H9 (cell line): ENCODE measurements at regions not wholly inside any gene's neighbourhood (a gene's known extent, or its start where the extent isn't known, plus 50 kb on each side); places are given as distances from the start of the nearest gene placed in this dataset.
"Not testable (repeated sequence)": the region's sequence is repeated elsewhere in the genome, so short reads cannot be mapped to it uniquely, and the experiment has no call there.

Source experiments
- DNase-seq: peaks from one replicate; pipeline ENCODE4 v3.0.0-alpha.2; 2017
- H2AFZ ChIP-seq: one replicate; pipeline ENCODE4 v1.6.1; 2013; ENCODE audit warnings: mild to moderate bottlenecking, low read length, control low read depth, moderate library complexity
- H2AK5ac ChIP-seq: 2 replicates; pipeline ENCODE4 v1.6.1; 2013; ENCODE audit warnings: low read length, control low read depth, mixed read lengths; ENCODE audit not compliant: insufficient read length
- H2BK120ac ChIP-seq: one replicate; pipeline ENCODE4 v1.6.1; 2013; ENCODE audit warnings: low read depth, mild to moderate bottlenecking, low read length, control low read depth, inconsistent platforms; ENCODE audit not compliant: poor library complexity, severe bottlenecking
- H2BK12ac ChIP-seq: 2 replicates; pipeline ENCODE4 v1.6.1; 2013; ENCODE audit warnings: low read length, control low read depth, mixed read lengths, low read depth; ENCODE audit not compliant: insufficient read length
- H2BK15ac ChIP-seq: 2 replicates; pipeline ENCODE4 v1.6.1; 2013; ENCODE audit warnings: low read depth, low read length, control low read depth
- H2BK20ac ChIP-seq: one replicate; pipeline ENCODE4 v1.6.1; 2013; ENCODE audit warnings: low read depth, mild to moderate bottlenecking, low read length, control low read depth, inconsistent platforms; ENCODE audit not compliant: poor library complexity, severe bottlenecking
- H2BK5ac ChIP-seq: 2 replicates; pipeline ENCODE4 v1.6.1; 2013; ENCODE audit warnings: low read length, control low read depth, mixed read lengths; ENCODE audit not compliant: insufficient read length
- H3K14ac ChIP-seq: 2 replicates; pipeline ENCODE4 v1.6.1; 2013; ENCODE audit warnings: low read length, control low read depth; ENCODE audit not compliant: insufficient read depth
- H3K18ac ChIP-seq: 2 replicates; pipeline ENCODE4 v1.6.1; 2013; ENCODE audit warnings: low read depth, mild to moderate bottlenecking, mixed read lengths, low read length, control low read depth; ENCODE audit not compliant: insufficient read length
- H3K23ac ChIP-seq: 2 replicates; pipeline ENCODE4 v1.6.1; 2013; ENCODE audit warnings: low read length, control low read depth, mixed read lengths, low read depth; ENCODE audit not compliant: insufficient read length
- H3K23me2 ChIP-seq: 2 replicates; pipeline ENCODE4 v1.6.1; 2013; ENCODE audit warnings: low read depth, mild to moderate bottlenecking, mixed read lengths, low read length, control low read depth; ENCODE audit not compliant: insufficient read length, poor library complexity, severe bottlenecking
- H3K27ac ChIP-seq: 2 replicates; pipeline ENCODE4 v1.5.1; 2013; ENCODE audit warnings: low read length, control low read depth, mixed read lengths, low read depth; ENCODE audit not compliant: insufficient read length
- H3K27me3 ChIP-seq: 2 replicates; pipeline ENCODE4 v1.6.1; 2013; ENCODE audit warnings: low read length, control low read depth, inconsistent platforms; ENCODE audit not compliant: insufficient read depth
- H3K4ac ChIP-seq: 2 replicates; pipeline ENCODE4 v1.6.1; 2013; ENCODE audit warnings: low read depth, mild to moderate bottlenecking, control low read depth, inconsistent platforms, low read length, moderate library complexity
- H3K4me1 ChIP-seq: 2 replicates; pipeline ENCODE4 v1.6.1; 2013; ENCODE audit warnings: low read length, control low read depth, inconsistent platforms; ENCODE audit not compliant: insufficient read depth
- H3K4me2 ChIP-seq: 2 replicates; pipeline ENCODE4 v1.6.1; 2013; ENCODE audit warnings: low read length, control low read depth, mixed read lengths; ENCODE audit not compliant: insufficient read length, insufficient read depth
- H3K56ac ChIP-seq: 2 replicates; pipeline ENCODE4 v1.6.1; 2013; ENCODE audit warnings: low read depth, mild to moderate bottlenecking, mixed read lengths, low read length, control low read depth; ENCODE audit not compliant: insufficient read length
- H3K79me1 ChIP-seq: 2 replicates; pipeline ENCODE4 v1.6.1; 2013; ENCODE audit warnings: low read depth, mild to moderate bottlenecking, moderate library complexity, low read length, control low read depth, inconsistent platforms; ENCODE audit not compliant: insufficient read depth, poor library complexity, severe bottlenecking
- H3K79me2 ChIP-seq: 2 replicates; pipeline ENCODE4 v1.6.1; 2013; ENCODE audit warnings: low read length, control low read depth, inconsistent platforms; ENCODE audit not compliant: insufficient read depth
- H3K9ac ChIP-seq: 2 replicates; pipeline ENCODE4 v1.6.1; 2013; ENCODE audit warnings: low read length, control low read depth, mixed read lengths; ENCODE audit not compliant: insufficient read length; ENCODE audit errors: extremely low read depth
- H3K9me3 ChIP-seq: one replicate; pipeline ENCODE4 v1.6.1; 2013; ENCODE audit warnings: low read depth, low read length, inconsistent platforms; ENCODE audit not compliant: control insufficient read depth
- H3T11ph ChIP-seq: one replicate; pipeline ENCODE4 v1.6.1; 2013; ENCODE audit warnings: mild to moderate bottlenecking, low read length, control low read depth, inconsistent platforms
- H4K20me1 ChIP-seq: one replicate; pipeline ENCODE4 v1.6.1; 2013; ENCODE audit not compliant: control insufficient read depth, insufficient read length, insufficient read depth
- H4K5ac ChIP-seq: 2 replicates; pipeline ENCODE4 v1.6.1; 2013; ENCODE audit warnings: low read depth, mild to moderate bottlenecking, mixed read lengths, low read length, control low read depth; ENCODE audit not compliant: insufficient read length
- H4K8ac ChIP-seq: replicated peaks from 2 replicates; pipeline ENCODE4 v1.6.1; 2013; ENCODE audit warnings: low read length, control low read depth, mixed read lengths, low read depth; ENCODE audit not compliant: insufficient read length
- H4K91ac ChIP-seq: 2 replicates; pipeline ENCODE4 v1.6.1; 2013; ENCODE audit warnings: low read depth, mild to moderate bottlenecking, moderate library complexity, mixed read lengths, low read length, control low read depth; ENCODE audit not compliant: insufficient read length
- H3K27ac Mint-ChIP-seq, 3 experiments: 2 replicates in 2 of 3; 3 replicates in 1 of 3; pipeline ENCODE4 v1.8.0; 2020 to 2021; ENCODE audit warnings: mixed read lengths in 3 of 3, mild to moderate bottlenecking in 1 of 3, moderate library complexity in 1 of 3
- H3K27me3 Mint-ChIP-seq: 2 replicates; pipeline ENCODE4 v1.8.0; 2021; ENCODE audit warnings: low read depth, mild to moderate bottlenecking, moderate library complexity, mixed read lengths
- H3K36me3 Mint-ChIP-seq, 3 experiments: 2 replicates in 2 of 3; 3 replicates in 1 of 3; pipeline ENCODE4 v1.8.0; 2020 to 2021; ENCODE audit warnings: low read depth in 3 of 3, mixed read lengths in 3 of 3; ENCODE audit not compliant: insufficient read depth in 1 of 3
- H3K4me1 Mint-ChIP-seq, 2 experiments: 2 replicates each; pipeline ENCODE4 v1.8.0; 2020; ENCODE audit warnings: mixed read lengths in 2 of 2
- H3K4me3 Mint-ChIP-seq, 2 experiments: 2 replicates in 1 of 2; 3 replicates in 1 of 2; pipeline ENCODE4 v1.8.0; 2020 to 2021; ENCODE audit warnings: mild to moderate bottlenecking in 2 of 2, mixed read lengths in 2 of 2, moderate library complexity in 1 of 2
- H3K9me3 Mint-ChIP-seq, 2 experiments: 2 replicates in 1 of 2; 3 replicates in 1 of 2; pipeline ENCODE4 v1.8.0; 2020; ENCODE audit warnings: mild to moderate bottlenecking in 2 of 2, mixed read lengths in 2 of 2, moderate library complexity in 1 of 2
- WGBS: extraction: QIAGEN DNeasy Blood & Tissue Kit; methylation state at CpG from one replicate; pipeline ENCODE4 v1.1.7; 2013; ENCODE audit warnings: missing lambda C conversion rate, low lambda C conversion rate, mixed read lengths; ENCODE audit not compliant: insufficient read length; ENCODE audit errors: extremely low coverage; 5-methylcytosine and 5-hydroxymethylcytosine counted together
- TF ChIP-seq, protein P1 (sequence below): fragments of 200-600 bp; sonication (generic); conservative IDR thresholded peaks from 3 replicates; pipeline ENCODE4 v1.8.0; 2021; ENCODE audit warnings: antibody characterized with exemption, mild to moderate bottlenecking

DNA sequence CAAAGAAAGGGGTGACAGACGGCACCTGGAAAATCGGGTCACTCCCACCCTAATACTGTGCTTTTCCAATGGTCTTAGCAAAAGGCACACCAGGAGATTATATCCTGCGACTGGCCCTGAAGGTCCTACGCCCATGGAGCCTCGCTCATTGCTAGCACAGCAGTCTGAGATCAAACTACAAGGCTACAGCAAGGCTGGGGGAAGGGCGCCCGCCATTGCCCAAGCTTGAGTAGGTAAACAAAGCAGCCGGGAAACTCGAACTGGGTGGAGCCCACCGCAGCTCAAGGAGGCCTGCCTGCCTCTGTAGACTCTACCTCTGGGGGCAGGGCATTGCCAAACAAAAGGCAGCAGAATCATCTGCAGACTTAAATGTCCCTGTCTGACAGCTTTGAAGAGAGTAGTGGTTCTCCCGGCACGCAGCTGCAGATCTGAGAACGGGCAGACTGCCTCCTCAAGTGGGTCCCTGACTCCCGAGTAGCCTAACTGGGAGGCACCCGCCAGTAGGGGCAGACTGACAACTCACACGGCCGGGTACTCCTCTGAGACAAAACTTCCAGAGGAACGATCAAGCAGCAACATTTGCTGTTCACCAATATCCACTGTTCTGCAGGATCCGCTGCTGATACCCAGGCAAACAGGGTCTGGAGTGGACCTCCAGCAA lies 406.0 kb downstream of the TFAP2B start:
- H3K23ac ChIP-seq, H3T11ph ChIP-seq, H3K23me2 ChIP-seq, H2AK5ac ChIP-seq, H4K91ac ChIP-seq, H2BK20ac ChIP-seq, H4K5ac ChIP-seq, H2BK120ac ChIP-seq, H3K18ac ChIP-seq, H2BK15ac ChIP-seq, H2BK12ac ChIP-seq, H3K14ac ChIP-seq, H3K36me3 Mint-ChIP-seq, H3K4ac ChIP-seq, H3K27ac ChIP-seq, H3K9ac ChIP-seq, H3K27ac Mint-ChIP-seq, H3K4me1 ChIP-seq, H2BK5ac ChIP-seq, H3K4me1 Mint-ChIP-seq, H3K4me2 ChIP-seq, H3K79me2 ChIP-seq, H3K9me3 ChIP-seq, H2AFZ ChIP-seq, H3K9me3 Mint-ChIP-seq, H3K27me3 ChIP-seq, H3K79me1 ChIP-seq, H4K20me1 ChIP-seq, H4K8ac ChIP-seq, H3K56ac ChIP-seq: not testable (repeated sequence)
- Mint-ChIP-seq H3K4me3 (peak overlapping the region in 1 of 2 experiments; percentile 35; a peak in 2 of 5 replicates), H3K27me3 (peaks cover 44% of the 10 kb centered on the region)
- no CpG with 5 or more reads among the region's 19 CpGs for WGBS
- TF ChIP-seq, protein P1, sequence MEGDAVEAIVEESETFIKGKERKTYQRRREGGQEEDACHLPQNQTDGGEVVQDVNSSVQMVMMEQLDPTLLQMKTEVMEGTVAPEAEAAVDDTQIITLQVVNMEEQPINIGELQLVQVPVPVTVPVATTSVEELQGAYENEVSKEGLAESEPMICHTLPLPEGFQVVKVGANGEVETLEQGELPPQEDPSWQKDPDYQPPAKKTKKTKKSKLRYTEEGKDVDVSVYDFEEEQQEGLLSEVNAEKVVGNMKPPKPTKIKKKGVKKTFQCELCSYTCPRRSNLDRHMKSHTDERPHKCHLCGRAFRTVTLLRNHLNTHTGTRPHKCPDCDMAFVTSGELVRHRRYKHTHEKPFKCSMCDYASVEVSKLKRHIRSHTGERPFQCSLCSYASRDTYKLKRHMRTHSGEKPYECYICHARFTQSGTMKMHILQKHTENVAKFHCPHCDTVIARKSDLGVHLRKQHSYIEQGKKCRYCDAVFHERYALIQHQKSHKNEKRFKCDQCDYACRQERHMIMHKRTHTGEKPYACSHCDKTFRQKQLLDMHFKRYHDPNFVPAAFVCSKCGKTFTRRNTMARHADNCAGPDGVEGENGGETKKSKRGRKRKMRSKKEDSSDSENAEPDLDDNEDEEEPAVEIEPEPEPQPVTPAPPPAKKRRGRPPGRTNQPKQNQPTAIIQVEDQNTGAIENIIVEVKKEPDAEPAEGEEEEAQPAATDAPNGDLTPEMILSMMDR = peak; percentile 33; the same call in 2 of the 3 replicates
- DNase-seq = peak; percentile 53
